SK-N-MC (cell line): ENCODE measurements at regions not wholly inside any gene's neighbourhood (a gene's known extent, or its start where the extent isn't known, plus 50 kb on each side); places are given as distances from the start of the nearest gene placed in this dataset.

Experiments
- EZH2 ChIP-seq: fragments of 200-600 bp; sonication (generic); IDR thresholded peaks from one replicate; pipeline ENCODE4 v1.6.1; 2017; ENCODE audit warnings: antibody characterized with exemption
- POLR2AphosphoS5 ChIP-seq: IDR thresholded peaks from 2 replicates; pipeline ENCODE4 v1.6.1; 2012; ENCODE audit warnings: mild to moderate bottlenecking, low read depth, low read length, borderline replicate concordance

- TF ChIP-seq EZH2 (no peak), POLR2AphosphoS5 (no peak)
Measured at GRCh38 chr1:232487236-232487635, 142.7 kb downstream of the SIPA1L2 start.
